ENCODE measurements at regions not wholly inside any gene's neighbourhood (a gene's known extent, or its start where the extent isn't known, plus 50 kb on each side); places are given as distances from the start of the nearest gene placed in this dataset.
"Not testable (repeated sequence)": the region's sequence is repeated elsewhere in the genome, so short reads cannot be mapped to it uniquely, and the experiment has no call there.

DNA sequence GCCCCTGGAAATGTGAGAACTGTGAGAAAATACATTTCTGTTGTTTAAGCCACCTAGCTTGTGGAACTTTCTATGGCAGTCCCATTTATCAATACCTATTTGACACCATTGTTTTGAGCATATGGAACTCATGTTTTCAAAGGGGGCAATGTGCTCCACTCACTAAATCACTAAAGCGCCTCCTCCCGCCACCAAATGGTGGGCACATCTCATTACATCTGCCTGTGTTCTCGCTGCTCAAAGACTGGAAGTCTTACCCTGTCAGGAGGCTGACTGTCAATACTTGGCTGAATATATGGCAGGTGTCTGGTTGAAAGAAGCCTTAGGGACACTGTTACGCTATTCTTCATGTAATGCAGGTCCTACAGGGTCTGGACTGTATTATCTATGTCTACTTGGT, 767.7 kb downstream of the TSN start:
- DNase-seq = no peak

GRCh38 chr2:122523981-122524380, 768.5 kb downstream of the TSN start:
- no peak for DNase-seq

DNA sequence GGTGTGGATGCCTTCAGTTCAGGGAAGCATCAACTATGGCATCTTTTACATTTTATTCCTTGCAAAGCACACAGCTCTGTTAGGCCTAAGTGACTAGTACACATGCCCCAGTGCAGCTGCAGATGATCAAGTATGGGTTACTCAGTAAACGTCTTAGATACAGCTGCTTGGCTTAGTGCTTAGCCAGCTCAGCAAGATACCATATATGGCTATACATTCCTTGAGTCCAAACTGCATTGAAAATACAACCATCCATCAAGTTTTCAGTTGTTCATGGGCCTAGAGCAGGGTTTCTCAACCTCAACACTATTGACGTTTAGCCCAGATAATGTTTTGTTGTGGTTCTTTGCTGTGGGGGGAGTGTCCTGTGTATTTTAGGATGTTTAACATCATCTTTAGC, 769.9 kb downstream of the TSN start:
- no peak for DNase-seq

DNA sequence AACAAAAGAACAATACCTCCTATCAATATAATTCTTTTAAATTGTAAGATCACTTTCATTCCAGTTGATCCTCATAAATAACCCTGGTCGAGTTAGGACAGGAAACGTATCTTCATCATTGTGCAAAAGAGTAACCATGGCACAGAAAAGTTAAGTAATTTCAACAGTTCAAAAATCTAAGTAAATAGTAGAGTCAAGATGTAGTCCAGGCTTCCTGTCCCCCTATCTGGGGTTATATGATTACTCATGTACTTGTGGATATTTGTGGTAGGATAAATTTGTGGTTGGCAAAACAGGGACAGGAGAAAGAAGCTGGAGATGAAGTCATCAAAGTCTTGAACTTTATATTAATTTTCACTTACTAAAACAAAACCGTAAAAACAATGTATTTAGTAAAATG, 772.6 kb downstream of the TSN start:
- DNase-seq = no peak

DNA sequence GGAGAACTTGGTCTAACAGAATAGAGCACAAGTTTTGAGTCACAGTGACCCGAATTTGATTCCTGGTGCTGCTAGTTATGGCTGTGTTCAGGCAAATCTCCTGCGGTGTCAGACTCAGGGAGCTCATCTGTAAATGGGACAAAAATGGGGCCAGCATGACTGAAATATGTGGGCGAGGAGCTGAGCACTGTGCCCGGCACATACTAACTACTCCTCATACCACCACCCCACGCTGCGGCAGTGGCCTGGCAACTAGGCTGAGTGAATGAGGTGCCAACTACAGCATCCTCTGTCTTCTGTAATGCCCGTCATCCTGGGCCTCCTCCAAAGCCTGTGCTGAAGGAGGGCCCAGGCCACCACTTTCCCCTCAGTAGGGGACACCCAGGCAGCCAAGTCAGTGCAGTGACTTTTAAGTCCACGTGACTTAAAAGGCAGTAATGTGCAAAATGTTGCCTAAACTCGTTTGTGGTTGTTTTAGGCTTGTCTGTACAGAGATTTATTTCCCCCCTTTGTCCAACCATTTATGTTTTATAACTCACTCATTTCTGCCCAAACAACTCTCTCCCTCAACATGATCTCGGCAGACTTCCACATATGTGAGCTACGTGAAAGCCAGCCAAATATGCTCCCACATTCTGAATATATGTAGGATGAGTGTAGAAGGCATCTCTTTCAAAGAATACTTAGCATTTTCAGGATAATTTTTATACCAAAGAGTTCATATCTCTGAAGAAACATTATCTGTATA, 773.7 kb downstream of the TSN start:
- no peak for DNase-seq

DNA sequence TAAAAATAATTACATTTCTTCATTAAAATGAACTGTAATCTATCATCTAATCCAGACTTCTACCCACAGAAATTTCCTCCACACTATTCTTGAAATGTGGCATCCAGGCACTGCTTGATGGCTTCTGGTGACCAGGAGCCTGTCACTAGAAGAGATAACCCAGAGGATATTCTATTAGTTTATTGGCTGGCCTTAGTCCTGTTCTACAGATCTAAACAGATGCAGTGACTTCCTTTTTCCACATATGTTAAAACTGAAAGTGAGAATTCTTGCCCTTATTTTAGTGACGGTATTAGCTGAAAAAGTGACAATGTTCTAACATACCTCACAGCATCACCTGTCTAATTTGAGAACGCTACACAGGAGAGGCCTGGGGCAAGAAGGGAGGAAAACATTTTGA, 775.4 kb downstream of the TSN start:
- no peak for DNase-seq

DNA sequence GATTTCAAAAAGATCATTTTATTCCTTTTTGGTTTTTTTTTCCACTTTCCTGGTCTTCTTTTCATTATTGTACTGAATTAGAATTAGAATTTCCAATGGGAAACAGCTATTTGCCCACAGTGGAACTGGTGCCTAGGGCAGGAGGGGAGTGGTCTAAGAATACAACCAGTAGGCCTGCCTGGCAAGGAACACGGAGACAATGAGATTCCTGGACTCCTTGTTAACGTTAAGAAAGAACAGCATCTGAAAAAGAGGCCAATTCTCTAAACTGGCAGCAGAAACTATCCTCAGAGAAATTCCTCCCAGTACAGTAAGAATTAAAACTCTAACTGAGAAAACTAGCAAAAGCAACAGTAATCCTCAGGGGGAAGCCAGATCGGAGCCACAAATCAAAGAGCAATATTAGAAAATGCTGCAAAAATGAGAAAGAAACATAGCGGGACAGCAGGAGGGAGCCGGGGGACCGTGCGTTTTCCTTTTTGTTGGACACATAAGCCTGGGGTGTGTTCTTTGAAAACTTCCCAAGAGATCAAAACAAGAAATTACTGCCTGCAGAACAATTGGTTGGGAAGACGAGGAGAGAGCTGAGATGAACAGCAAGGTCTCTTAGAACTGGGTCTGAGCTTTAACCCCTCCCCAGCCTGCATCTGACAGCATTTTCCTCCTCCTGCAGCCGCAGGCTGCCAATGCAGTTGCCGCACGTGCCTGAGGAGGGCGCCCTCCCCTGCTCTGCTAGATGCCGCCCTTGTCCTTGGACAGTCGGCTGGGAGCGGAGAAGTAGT, 776.0 kb downstream of the TSN start:
- no peak for DNase-seq

DNA sequence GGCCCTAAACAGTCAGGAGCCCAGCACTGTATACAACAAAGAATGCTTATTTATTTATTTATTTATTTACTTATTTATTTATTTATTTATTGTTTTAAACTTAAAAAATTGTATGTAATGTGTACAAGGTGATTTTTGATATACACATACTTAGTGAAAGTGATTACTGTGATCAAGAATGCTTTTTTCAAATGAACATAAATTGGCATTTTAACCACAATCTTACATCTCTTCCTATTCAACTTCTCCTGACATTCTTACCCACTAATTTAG, 776.6 kb downstream of the TSN start:
- no peak for DNase-seq

DNA sequence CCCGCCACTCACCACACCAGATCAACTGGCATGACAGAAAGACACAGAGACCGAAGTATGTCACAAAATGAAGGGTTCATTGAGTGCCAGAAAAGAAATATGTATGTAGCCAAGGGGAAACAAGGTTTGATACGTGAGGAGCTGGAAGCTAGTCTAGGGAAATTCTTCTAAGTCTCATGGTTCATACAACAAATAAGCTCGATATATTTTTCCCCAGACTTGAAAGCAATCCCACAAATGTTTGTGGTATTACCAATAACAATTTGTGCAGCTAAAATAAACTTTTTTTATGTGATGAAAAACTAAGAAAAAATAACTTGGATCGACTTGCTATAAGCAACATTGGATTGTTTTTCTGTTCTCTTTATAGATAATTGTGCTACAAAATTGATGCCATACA, 777.0 kb downstream of the TSN start:
- no peak for DNase-seq

- no peak for DNase-seq
Observed at GRCh38 chr2:122535960-122536505, 780.6 kb downstream of the TSN start.

DNA sequence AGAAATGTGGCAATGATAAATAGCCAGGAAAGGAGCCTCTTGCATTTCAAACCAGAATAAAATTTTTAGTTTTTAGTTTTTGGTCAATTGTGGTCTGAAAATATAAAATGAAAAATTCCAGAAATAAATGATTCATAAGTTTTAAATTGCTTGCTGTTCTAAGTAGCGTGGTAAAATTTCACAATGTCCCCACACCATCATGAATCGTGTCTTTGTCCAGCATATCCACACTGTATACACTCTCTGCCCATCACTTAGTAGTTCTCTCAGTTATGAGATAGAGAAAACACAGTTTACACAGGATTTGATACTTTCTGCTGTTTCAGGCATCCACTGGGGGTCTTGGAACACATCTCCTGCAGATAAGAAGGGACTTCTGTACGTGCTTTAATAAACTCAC, 783.9 kb downstream of the TSN start:
- no peak for DNase-seq

GRCh38 chr2:122539920-122540319, 784.5 kb downstream of the TSN start:
- no peak for DNase-seq

DNA sequence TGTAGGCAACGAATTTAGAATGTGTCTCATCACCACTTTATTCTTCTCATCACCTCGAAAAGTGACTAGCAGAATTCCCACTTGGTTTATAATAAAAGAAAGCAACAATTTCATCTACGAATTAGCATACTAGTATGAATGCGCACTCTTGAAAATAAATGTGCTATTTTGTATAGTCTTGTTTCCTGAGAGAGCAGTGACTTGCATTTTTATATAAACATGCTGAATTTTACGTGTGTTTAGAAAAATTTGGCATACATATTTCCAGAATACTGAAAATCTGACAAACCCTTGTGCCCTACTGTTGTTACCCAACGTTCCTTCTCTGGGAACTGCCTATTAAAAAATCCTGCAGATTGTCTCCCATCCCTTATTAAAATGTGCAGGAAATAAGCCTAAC, 786.8 kb downstream of the TSN start:
- no peak for DNase-seq

DNA sequence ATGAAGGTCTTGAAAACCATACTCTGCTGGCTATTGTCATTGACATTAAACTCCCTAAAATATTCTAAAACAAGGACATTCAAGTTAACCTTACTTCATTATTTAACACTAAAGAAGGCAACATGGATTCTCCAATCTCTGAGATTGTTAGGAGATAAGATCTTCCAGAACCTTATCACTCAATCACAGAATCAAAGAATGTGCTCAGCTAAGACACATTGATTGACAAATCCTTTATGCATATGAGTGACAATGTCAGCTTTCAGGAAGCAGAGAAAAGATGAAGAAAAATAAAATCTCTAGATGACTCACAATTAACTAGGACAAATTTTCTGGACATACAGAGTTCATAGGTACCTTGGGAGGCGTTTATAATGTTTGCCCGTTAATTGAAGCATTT, 787.2 kb downstream of the TSN start:
- DNase-seq = no peak

DNA sequence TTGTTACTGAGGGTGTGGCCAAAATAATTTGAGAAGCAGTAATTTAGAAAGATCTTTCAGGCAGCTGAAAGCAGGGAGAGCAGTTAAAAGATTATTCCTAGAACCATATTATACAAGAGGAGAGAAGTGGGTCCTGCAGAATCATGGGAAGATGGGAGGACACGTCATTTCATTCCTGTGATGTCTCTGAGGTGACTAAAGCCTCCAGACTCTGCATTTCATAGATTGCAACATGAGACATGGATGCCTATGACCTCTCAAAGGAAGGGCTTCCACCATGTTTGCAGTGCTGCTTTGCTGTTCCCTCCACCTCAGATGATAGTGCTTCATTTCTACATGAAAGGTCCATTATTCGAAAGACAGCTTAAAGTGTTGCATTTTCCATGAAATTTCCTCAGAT, 788.4 kb downstream of the TSN start:
- DNase-seq = no peak

DNA sequence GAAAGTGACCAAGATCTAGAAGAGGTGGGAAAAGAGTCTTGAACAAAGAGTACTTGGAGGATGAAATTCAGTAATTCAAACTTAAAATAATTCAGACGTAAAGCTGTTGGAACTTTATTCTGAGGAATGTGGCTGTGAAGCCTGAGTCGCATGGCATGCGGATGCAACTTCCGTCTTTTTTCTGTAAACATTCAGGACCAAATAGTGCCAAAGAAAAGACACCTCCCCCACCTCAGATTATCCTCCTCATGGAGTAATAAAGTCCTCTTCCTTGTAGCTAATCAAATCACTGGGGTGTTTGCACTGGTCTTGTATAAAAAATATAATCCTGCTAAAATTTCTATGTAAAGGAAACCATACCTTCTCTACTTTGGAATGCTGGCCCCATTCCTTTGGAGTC, 790.4 kb downstream of the TSN start:
- no peak for DNase-seq

DNA sequence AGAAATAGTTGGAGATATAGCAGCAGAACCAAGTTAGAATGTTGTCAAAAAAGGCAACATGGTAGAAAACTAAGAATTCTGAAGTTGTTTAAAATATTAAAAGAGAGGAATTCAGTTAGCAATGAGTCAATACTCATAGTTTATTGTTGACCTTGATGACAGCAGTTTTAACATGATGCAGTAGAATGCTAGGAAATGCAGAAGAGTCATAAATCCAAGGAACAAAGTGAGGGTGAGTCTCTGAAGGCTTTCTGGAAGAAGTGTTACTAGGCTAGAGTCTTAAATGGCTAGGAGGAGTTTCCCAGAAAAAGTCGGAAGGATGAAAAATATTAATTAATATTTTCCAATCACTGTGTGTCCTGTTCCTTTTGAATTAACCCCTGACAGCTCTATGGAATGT, 807.3 kb downstream of the TSN start:
- DNase-seq = no peak

- DNase-seq = no peak
Observed at GRCh38 chr2:122563781-122564180, 808.3 kb downstream of the TSN start.

DNA sequence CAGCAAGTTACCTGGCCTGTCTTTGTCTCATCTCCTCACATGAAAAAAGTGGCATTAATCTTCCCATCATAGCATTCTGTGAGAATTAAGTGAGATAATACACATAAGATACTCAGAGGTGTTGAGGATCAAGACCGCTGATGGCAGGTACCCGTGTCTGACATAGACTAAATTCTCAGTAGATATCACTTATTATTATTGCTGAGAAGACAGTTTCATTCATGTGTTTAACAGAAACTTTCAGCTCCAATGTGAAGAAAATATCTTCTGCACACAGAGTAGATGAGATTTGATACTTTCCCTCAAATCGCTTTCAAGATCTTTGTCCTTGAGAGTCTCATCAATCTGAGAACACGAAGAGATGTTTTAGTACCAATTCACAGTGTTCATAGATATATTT, 809.4 kb downstream of the TSN start:
- DNase-seq = no peak

GRCh38 chr2:122565364-122565763, 809.9 kb downstream of the TSN start:
- no peak for DNase-seq

DNA sequence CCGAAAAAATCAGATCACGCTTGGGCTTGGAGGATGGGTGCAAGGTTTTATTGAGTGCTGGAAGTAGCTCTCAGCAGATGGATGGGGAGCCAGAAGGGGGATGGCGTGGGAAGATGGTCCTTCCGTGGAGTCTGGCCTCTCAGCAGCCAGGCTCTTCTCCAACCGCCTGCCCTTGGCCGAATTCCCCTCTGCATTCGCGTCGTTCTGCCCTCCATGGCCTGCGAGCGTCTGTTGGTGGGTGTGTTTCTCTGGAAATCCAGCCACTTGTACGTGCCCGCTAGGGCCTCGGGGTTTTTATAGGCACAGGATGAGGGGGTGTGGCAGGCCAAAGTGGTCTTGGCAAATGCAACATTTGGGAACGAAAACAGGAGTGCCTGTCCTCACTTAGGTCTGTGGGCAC, 815.2 kb downstream of the TSN start:
- no peak for DNase-seq

GRCh38 chr2:122571471-122571870, 816.0 kb downstream of the TSN start:
- not testable (repeated sequence) for DNase-seq

- no peak for DNase-seq
Observed at GRCh38 chr2:122575076-122575475, 819.6 kb downstream of the TSN start.

GRCh38 chr2:122583159-122583917, 827.9 kb downstream of the TSN start:
- no peak for DNase-seq

All from GF-D8 (cell line).